K562 (cell line): ENCODE measurements at regions not wholly inside any gene's neighbourhood (a gene's known extent, or its start where the extent isn't known, plus 50 kb on each side); places are given as distances from the start of the nearest gene placed in this dataset.

Experiments used
- BRD4 ChIP-seq: fragments of 200-600 bp; sonication (generic); IDR thresholded peaks from 2 replicates; pipeline ENCODE4 v1.6.1; 2017; ENCODE audit warnings: inconsistent platforms
- FOXA1 ChIP-seq: fragments of 450-650 bp; IDR thresholded peaks from 2 replicates; pipeline ENCODE4 v1.6.1; 2016; ENCODE audit warnings: mild to moderate bottlenecking, borderline replicate concordance
- MYBL2 ChIP-seq, 2 experiments: fragments of 450-650 bp in 1 of 2; sonication (generic) in 1 of 2; formaldehyde crosslinking in 1 of 2; IDR thresholded peaks; 2 replicates each; pipeline versions ENCODE4 v1.6.1 to v1.8.1; 2017 to 2022; ENCODE audit warnings: borderline replicate concordance in 1 of 2, inconsistent platforms in 1 of 2, low read depth in 1 of 2, mild to moderate bottlenecking in 1 of 2, missing genetic modification reagents in 1 of 2, moderate library complexity in 1 of 2
- NR2C2 ChIP-seq, 2 experiments: fragments of 200-800 bp in 1 of 2; sonication (Bioruptor generic) in 1 of 2; sonication (generic) in 1 of 2; formaldehyde crosslinking in 1 of 2; IDR thresholded peaks; 2 replicates each; pipeline versions ENCODE4 v1.6.1 to v1.8.0; 2016 to 2022; ENCODE audit warnings: mild to moderate bottlenecking in 1 of 2, missing compliant biosample characterization in 1 of 2, missing genetic modification characterization in 1 of 2, missing genetic modification reagents in 1 of 2
- POLR2A ChIP-seq: fragments of 450-650 bp; conservative IDR thresholded peaks from 2 replicates; pipeline ENCODE4 v1.6.1; 2016
- RAD21 ChIP-seq, 2 experiments: fragments of 250-450 bp in 1 of 2; fragments of 450-650 bp in 1 of 2; sonication (Bioruptor Pico) in 1 of 2; formaldehyde crosslinking in 1 of 2; IDR thresholded peaks in 1 of 2; conservative IDR thresholded peaks in 1 of 2; 2 replicates each; pipeline versions ENCODE4 v1.4.0 to v1.8.0; 2020 to 2022; ENCODE audit warnings: mild to moderate bottlenecking in 2 of 2, moderate library complexity in 1 of 2
- SPI1 ChIP-seq: IDR thresholded peaks from 2 replicates; pipeline ENCODE4 v1.6.1; 2011; ENCODE audit warnings: low read depth, low read length, control low read depth, borderline replicate concordance
- TARDBP ChIP-seq: fragments of 450-650 bp; IDR thresholded peaks from 2 replicates; pipeline ENCODE4 v1.6.1; 2016
- TF ChIP-seq, protein P1 (sequence below), 2 experiments: fragments of 200-800 bp in 1 of 2; sonication (Bioruptor generic) in 1 of 2; sonication (generic) in 1 of 2; formaldehyde crosslinking in 1 of 2; IDR thresholded peaks in 1 of 2; conservative IDR thresholded peaks in 1 of 2; 2 replicates each; pipeline versions ENCODE4 v1.5.0 to v1.6.1; 2016 to 2020; ENCODE audit warnings: missing compliant biosample characterization in 1 of 2, missing genetic modification characterization in 1 of 2, missing genetic modification reagents in 1 of 2
- TF ChIP-seq, protein P2 (sequence below), 3 experiments: IDR thresholded peaks in 2 of 3; conservative IDR thresholded peaks in 1 of 3; 2 replicates each; pipeline ENCODE4 v1.5.1; 2011 to 2012; ENCODE audit warnings: low read length in 3 of 3, mild to moderate bottlenecking in 3 of 3, control low read depth in 2 of 3, improper control_type of control experiment in 1 of 3, inconsistent platforms in 1 of 3, low read depth in 1 of 3, mixed read lengths in 1 of 3, moderate library complexity in 1 of 3; ENCODE audit not compliant: insufficient read depth in 2 of 3

DNA sequence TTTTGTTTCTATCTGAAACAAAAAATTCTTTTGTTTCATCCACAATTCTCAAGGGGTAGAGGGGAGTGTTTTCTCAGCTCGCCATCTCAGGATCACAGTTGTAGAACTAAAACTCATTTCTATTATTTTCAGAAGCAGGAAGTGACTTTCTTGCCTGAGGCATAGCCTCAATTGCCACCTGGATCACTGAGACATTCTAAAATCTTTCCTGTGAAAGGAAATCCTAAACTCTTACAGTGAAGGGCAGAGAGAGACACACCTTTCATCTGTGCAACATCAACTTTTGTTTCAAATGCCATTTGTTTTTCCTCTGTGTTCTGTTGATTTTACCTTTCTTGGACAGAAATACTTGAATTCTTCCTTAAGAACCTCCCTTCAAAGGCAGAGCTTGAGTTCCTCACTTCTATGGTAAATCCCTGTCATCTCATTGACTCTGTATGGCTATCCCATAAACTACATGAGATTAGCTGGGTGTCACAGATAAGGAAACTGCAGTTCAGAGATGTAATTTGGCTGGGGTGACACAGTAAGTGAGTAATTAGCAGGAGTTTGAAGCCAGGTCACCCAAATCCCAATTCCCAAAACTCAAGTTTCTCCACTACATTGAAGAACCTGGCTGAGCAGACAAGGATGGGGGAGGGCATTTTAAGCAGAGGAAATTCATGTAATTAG is 224.4 kb upstream of the HTR2A start:
- TF ChIP-seq TARDBP (no peak), BRD4 (no peak), POLR2A (no peak), NR2C2 (CRISPR knock-in tag; IDR thresholded peaks at IDR 0.05) (no peak), NR2C2 (tag; IDR thresholded peaks at IDR 0.05) (no peak), FOXA1 (no peak), RAD21 (CRISPR knock-in tag; conservative IDR thresholded peaks at IDR 0.05 in 1 of 2, IDR thresholded peaks at IDR 0.05 in 1 of 2) (no peak), SPI1 (no peak), MYBL2 (IDR thresholded peaks at IDR 0.05; ENCODE audit: low read depth) (no peak), MYBL2 (CRISPR knock-in tag; IDR thresholded peaks at IDR 0.05; ENCODE audit: borderline replicate concordance) (no peak)
- TF ChIP-seq, protein P1, sequence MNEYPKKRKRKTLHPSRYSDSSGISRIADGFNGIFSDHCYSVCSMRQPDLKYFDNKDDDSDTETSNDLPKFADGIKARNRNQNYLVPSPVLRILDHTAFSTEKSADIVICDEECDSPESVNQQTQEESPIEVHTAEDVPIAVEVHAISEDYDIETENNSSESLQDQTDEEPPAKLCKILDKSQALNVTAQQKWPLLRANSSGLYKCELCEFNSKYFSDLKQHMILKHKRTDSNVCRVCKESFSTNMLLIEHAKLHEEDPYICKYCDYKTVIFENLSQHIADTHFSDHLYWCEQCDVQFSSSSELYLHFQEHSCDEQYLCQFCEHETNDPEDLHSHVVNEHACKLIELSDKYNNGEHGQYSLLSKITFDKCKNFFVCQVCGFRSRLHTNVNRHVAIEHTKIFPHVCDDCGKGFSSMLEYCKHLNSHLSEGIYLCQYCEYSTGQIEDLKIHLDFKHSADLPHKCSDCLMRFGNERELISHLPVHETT (CRISPR knock-in tag; conservative IDR thresholded peaks at IDR 0.05 in 1 of 2, IDR thresholded peaks at IDR 0.05 in 1 of 2) = no peak
- TF ChIP-seq, protein P2, sequence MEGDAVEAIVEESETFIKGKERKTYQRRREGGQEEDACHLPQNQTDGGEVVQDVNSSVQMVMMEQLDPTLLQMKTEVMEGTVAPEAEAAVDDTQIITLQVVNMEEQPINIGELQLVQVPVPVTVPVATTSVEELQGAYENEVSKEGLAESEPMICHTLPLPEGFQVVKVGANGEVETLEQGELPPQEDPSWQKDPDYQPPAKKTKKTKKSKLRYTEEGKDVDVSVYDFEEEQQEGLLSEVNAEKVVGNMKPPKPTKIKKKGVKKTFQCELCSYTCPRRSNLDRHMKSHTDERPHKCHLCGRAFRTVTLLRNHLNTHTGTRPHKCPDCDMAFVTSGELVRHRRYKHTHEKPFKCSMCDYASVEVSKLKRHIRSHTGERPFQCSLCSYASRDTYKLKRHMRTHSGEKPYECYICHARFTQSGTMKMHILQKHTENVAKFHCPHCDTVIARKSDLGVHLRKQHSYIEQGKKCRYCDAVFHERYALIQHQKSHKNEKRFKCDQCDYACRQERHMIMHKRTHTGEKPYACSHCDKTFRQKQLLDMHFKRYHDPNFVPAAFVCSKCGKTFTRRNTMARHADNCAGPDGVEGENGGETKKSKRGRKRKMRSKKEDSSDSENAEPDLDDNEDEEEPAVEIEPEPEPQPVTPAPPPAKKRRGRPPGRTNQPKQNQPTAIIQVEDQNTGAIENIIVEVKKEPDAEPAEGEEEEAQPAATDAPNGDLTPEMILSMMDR (IDR thresholded peaks at IDR 0.05 in 2 of 3, conservative IDR thresholded peaks at IDR 0.05 in 1 of 3; ENCODE audit: insufficient read depth in 2 of 3, low read depth in 1 of 3, low read length in 3 of 3) = no peak
